Epithelial cell of esophagus (primary cell): ENCODE measurements at regions not wholly inside any gene's neighbourhood (a gene's known extent, or its start where the extent isn't known, plus 50 kb on each side); places are given as distances from the start of the nearest gene placed in this dataset.

Experiments used
- DNase-seq: peaks from one replicate; pipeline ENCODE4 v3.0.0; 2010; ENCODE audit warnings: low read depth
- H3K4me3 ChIP-seq: 2 replicates; pipeline ENCODE4 v1.5.1; 2011; ENCODE audit warnings: mild to moderate bottlenecking, low read length, control low read depth
- CTCF ChIP-seq: IDR thresholded peaks from 2 replicates; pipeline ENCODE4 v1.5.1; 2011; ENCODE audit warnings: low read depth, mild to moderate bottlenecking, low read length, control low read depth, inconsistent platforms; ENCODE audit not compliant: insufficient read depth; ENCODE audit errors: missing control alignments

DNA sequence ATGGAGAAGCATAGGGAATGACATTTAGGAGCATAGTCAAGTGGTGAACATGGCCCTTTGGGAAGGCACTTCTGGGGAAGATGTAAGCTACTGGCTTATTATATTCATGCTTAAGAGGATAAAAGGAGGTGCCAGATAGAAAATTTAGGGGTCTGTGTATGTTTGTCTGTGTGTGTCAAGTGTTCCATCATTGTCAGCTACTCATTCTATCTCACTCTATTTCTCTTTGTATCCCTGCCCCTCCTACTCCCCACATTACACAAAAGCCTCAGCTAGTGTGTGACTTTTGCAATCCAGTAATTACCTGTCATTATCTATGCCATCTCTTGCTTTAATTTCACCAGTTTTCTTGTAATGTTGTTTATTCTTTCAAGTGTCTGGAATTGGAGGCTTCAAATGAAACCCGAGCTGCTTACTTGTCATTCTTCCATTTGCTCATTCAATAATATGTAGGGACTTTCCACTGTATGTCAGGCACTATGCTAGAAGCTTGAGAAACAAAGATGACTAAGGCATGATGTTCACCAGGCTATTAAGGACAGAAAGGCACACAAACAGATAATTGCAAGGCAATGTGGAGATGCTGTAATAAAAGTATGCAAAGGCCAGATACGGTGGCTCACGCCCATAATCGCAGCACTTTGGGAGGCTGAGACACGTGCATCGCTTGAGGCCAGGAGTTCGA, 229.8 kb upstream of the TEX13C start:
- H3K4me3 ChIP-seq = no peak overlapping the region
- DNase-seq = peak; percentile 44
- TF ChIP-seq CTCF = no peak

GRCh38 chrX:125093852-125094251, 225.8 kb upstream of the TEX13C start:
- TF ChIP-seq CTCF = no peak
- no peak overlapping the region for H3K4me3 ChIP-seq
- DNase-seq = no peak

- H3K4me3 ChIP-seq = no peak overlapping the region
- no peak for TF ChIP-seq CTCF
- no peak for DNase-seq
Measured at GRCh38 chrX:125094901-125095300, 224.8 kb upstream of the TEX13C start.

DNA sequence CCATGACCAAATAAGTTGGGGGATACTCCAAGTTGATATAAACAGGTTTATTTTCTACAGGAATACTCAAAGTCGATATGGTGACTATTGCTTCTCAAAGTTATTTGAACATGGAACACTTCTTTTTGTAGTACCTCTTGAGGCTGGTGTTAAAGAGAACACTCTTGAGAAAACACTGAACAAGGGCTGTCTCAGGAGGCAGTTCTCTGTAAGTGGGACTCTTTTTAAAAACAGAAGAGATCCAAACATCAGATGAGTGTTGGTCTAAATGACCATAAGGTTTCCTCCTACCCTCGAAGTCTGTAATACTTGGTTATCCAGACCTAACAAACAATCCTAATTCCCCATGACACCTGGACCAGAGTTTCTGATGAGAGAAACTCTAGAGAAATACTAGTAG, 223.2 kb upstream of the TEX13C start:
- DNase-seq = no peak
- TF ChIP-seq CTCF = no peak
- no peak overlapping the region for H3K4me3 ChIP-seq

DNA sequence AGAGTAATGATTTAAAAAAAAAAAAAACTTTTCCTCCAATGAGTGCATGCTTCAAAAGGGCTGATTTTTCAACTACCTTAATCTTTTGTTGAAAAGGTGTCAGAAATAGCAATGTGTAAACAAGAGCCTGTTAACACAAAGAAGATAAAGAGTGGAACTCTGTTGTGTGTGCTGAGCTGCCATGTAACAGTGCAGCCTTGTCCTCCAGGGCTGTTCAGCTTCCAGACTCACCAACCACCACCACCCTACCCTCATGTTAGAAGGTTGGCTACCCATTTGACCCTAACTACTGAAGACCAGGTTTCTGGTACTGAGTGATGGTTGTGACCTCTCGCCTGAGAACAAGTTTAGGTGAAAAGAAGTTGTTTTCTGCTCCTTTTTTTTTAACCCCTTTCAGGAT, 222.8 kb upstream of the TEX13C start:
- TF ChIP-seq CTCF = no peak
- DNase-seq = no peak
- no peak overlapping the region for H3K4me3 ChIP-seq

DNA sequence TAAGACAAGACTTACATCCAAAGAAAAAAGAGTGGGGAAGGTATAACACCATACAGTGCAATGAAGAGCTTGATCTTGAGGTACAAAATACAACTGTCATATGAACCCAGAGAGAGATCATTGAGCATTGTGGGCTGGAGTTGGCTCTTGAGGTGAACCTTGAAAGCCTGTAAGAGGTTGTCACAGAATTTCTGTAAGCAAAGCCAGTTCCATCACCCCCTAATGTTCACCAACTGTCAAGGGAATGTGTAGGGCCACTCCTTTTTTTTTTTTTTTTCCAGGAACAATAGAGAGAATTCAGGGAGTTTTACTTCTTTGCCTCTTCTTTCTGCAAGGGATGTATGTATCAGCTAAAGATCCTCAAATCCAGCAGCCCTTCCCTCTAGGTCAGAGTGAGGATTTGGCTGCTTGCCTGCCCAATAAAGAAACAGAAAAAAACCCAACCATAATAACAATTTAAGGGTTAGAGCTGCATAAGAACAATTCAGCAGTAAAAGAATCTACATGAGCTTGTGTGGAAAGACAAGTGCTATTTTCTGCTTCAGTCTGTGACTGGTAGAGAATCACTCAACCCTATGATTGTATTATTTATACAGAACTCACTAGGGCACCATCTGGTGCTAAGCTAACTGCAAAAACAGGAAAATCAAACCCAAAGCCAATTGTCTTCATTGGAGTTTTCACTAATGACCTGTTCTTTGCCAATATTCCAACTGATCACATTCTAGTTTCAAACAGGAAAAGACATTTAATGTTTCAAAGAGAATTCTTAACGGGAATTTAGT, 217.5 kb upstream of the TEX13C start:
- H3K4me3 ChIP-seq = no peak overlapping the region
- DNase-seq = no peak
- TF ChIP-seq CTCF = no peak
